ENCODE measurements at regions not wholly inside any gene's neighbourhood (a gene's known extent, or its start where the extent isn't known, plus 50 kb on each side); places are given as distances from the start of the nearest gene placed in this dataset.

DNA sequence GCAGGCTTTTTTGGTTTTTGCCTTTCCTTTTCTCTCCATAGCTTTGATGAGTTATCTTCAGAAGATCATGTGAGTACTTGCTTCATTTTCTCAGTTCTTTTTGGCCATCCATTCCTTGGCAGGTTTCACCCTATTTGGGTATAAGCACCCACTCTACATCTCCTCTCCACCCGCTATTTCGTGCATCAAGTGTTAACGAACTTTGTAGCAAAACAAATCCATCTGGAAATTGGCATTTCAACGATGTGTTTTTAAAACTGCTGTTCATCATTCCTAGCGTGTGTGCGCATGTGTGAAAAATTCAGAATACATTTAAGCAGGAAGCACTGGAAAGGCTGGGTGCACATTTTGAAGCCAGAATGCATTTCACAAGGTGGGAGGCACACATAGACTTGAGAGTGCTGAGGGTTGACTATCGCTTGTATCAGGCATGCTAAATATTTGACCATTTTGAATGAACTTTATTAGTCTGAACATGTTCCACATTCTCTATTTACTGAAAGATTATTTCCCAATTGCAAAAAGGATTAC, 89.7 kb upstream of the FHIT start:
- in situ Hi-C loops (cut with HindIII; ENCODE audit: low sequenced_read_pairs): no loop called here
- TF ChIP-seq, protein P1, sequence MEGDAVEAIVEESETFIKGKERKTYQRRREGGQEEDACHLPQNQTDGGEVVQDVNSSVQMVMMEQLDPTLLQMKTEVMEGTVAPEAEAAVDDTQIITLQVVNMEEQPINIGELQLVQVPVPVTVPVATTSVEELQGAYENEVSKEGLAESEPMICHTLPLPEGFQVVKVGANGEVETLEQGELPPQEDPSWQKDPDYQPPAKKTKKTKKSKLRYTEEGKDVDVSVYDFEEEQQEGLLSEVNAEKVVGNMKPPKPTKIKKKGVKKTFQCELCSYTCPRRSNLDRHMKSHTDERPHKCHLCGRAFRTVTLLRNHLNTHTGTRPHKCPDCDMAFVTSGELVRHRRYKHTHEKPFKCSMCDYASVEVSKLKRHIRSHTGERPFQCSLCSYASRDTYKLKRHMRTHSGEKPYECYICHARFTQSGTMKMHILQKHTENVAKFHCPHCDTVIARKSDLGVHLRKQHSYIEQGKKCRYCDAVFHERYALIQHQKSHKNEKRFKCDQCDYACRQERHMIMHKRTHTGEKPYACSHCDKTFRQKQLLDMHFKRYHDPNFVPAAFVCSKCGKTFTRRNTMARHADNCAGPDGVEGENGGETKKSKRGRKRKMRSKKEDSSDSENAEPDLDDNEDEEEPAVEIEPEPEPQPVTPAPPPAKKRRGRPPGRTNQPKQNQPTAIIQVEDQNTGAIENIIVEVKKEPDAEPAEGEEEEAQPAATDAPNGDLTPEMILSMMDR (IDR thresholded peaks at IDR 0.05; ENCODE audit: low read depth, low read length): no peak
- DNase-seq (ENCODE audit: low read depth, low spot score): no peak
- no peak overlapping the region for H3K4me3 ChIP-seq (ENCODE audit: low read depth, low read length)

DNA sequence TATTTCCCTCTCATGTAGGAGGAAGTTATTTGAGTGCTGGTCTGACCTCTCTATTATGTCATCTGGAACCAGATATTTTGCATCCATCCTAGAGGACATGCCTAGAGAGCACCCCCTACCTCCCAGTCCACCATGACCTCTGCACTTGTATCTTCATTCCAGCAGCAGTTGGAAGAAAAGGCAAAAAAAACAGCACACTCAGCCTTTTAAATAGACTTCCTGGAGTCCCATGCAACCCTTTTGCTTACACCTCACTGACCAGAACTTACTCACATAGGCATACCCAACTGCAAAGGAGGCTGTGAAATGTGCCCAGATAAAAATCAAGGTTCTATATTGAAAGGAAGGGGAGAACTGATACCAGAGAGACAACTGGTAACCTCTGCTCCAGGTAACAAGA, 92.3 kb upstream of the FHIT start:
- in situ Hi-C loops (cut with HindIII; ENCODE audit: low sequenced_read_pairs): no loop called here
- TF ChIP-seq, protein P1 (IDR thresholded peaks at IDR 0.05; ENCODE audit: low read depth, low read length): no peak
- DNase-seq (ENCODE audit: low read depth, low spot score): no peak
- no peak overlapping the region for H3K4me3 ChIP-seq (ENCODE audit: low read depth, low read length)

DNA sequence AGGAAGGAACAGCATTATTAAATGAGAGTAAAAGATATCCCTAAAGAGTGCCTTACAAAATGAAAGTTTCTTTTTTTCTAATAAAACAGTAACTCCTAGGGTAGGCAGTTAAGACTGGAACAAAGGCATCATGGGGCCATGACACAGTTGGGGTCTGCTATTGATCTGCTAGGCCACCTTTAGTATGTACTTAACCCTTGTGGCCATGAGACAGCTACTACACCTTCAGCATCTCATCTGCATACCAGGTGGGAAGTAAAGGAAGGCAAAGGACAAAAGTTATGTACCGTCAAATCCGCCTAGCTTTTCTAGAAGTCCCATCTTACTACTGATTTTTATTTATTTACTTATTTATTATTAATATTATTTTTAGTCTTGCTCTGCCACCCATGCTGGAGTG, 93.8 kb upstream of the FHIT start:
- no peak for DNase-seq (ENCODE audit: low read depth, low spot score)
- TF ChIP-seq, protein P1 (IDR thresholded peaks at IDR 0.05; ENCODE audit: low read depth, low read length): no peak
- no peak overlapping the region for H3K4me3 ChIP-seq (ENCODE audit: low read depth, low read length)
- in situ Hi-C loops (cut with HindIII; ENCODE audit: low sequenced_read_pairs): no loop called here

DNA sequence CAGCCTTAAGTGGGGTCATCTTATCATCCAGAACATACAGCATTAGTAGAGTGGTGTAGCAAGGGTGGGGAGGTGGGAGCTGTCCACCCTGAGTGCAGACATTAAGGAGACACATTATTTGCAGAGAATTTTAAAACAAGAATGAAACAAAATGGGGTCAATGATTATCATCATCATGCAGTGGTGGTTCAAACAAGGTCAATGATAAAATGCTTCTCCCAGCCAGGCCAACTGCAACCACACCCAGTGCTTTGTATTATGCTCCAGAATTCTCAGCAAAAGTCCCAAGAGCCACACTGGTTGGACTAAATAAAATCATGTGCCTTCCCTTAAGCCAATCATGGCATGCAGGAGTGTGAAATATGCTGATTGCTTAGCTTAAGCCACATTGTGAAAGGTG, 96.7 kb upstream of the FHIT start:
- DNase-seq (ENCODE audit: low read depth, low spot score): no peak
- in situ Hi-C loops (cut with HindIII; ENCODE audit: low sequenced_read_pairs): no loop called here
- no peak overlapping the region for H3K4me3 ChIP-seq (ENCODE audit: low read depth, low read length)
- TF ChIP-seq, protein P1 (IDR thresholded peaks at IDR 0.05; ENCODE audit: low read depth, low read length): no peak

DNA sequence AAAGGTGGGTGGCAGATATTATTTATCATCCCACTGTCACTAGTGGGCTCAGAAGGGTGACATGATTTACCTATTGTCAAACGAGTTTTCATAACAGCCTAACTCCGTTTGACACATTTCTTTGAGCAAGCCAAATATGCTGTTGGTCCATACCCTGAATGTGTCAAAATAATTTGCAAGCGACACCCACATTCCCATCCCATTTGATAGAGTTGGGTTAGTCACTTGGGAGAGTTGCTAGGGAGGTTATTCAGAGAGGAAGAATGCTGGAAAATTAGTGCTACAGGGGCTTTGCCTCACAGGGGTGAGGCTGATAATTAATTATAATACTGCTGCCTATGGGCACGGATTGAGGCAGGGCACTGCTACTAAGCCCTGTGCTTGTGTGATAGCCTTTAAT, 98.5 kb upstream of the FHIT start:
- in situ Hi-C loops (cut with HindIII; ENCODE audit: low sequenced_read_pairs): no loop called here
- no peak for DNase-seq (ENCODE audit: low read depth, low spot score)
- H3K4me3 ChIP-seq (ENCODE audit: low read depth, low read length): no peak overlapping the region
- TF ChIP-seq, protein P1 (IDR thresholded peaks at IDR 0.05; ENCODE audit: low read depth, low read length): no peak

DNA sequence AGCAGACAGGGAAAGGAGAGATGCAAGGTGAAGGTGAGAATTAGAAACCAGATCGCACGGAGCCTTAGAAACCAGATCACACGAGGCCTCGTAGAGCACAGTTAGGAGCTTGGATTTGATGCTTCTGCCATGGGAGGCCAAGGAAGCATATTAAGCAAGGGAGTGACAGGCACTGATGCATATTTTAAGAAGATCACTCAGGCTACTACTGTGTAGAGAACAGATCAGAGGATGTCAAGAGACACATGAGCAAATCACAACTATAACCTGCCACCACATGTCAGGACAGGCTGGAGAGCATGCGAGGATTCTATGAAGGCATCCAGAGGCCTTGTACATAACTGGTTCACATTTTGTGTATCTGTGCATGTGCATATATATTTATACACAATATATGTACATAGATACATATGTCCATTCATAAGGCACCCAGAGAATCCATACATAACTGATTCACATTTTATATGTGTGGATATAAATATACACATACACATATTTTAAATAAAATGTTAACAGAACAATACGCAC, 99.6 kb upstream of the FHIT start:
- in situ Hi-C loops (cut with HindIII; ENCODE audit: low sequenced_read_pairs): no loop called here
- no peak overlapping the region for H3K4me3 ChIP-seq (ENCODE audit: low read depth, low read length)
- DNase-seq (ENCODE audit: low read depth, low spot score): no peak
- TF ChIP-seq, protein P1 (IDR thresholded peaks at IDR 0.05; ENCODE audit: low read depth, low read length): no peak
